HG02884 (cell line): ENCODE measurements at regions not wholly inside any gene's neighbourhood (a gene's known extent, or its start where the extent isn't known, plus 50 kb on each side); places are given as distances from the start of the nearest gene placed in this dataset.
A peak's percentile ranks its signal among the peaks of the same experiment; 100 is the strongest.
"Not testable (repeated sequence)": the region's sequence is repeated elsewhere in the genome, so short reads cannot be mapped to it uniquely, and the experiment has no call there.

ENCODE experiments used
- ATAC-seq: cut with Tn5 transposase; IDR thresholded peaks from one replicate; pipeline ENCODE4 v1.9.1; 2021; ENCODE audit warnings: mild to moderate bottlenecking, moderate library complexity; ENCODE audit not compliant: unreplicated experiment

GRCh38 chr5:1637639-1638481, 114.1 kb upstream of the LPCAT1 start:
- ATAC-seq = no peak

GRCh38 chr5:1636981-1637638, 113.3 kb upstream of the LPCAT1 start:
- no peak for ATAC-seq

DNA sequence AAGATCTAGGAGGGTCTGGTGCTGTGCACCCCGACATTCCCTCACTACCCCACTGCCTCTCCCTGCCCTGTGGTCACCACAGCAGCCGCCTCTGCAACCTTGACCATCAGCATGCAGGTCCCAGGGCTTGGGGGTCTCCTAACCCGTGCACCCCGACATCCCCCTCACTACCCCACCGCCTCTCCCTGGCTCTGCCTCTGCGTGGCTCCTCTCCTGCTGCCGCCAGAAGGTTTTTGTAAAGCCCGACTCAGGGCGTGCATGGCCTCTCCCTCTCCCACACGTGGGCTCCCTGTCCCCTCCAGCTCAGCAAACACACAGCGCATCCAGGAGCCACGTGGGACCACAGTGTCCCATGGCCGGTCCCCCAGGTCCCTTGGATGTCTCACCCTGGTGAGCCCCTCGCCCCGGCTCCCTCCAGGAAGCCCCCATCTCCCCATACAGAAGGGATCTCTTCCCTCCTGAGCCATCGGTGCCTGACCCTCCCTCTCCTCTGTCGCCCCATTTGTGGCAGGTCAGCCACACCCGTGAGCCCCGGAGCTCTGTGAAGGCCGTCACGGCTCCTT, 112.5 kb upstream of the LPCAT1 start:
- ATAC-seq = not testable (repeated sequence)

- ATAC-seq = not testable (repeated sequence)
Observed at GRCh38 chr5:1635477-1635876, 111.7 kb upstream of the LPCAT1 start.

DNA sequence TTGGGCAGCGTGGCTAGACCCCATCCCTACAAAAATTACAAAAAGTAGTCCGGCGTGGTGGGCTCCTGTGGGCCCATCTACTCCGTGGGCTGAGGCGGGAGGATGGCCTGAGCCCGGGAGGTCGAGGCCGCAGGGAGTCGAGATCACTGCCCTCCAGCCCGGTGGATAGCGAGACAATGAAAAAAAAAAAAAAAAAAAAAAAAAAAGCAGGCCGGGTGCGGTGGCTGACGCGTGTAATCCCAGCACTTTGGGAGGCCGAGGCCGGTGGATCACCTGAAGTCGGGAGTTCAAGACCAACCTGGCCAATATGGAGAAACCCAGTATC, 110.5 kb upstream of the LPCAT1 start:
- ATAC-seq = no peak

- ATAC-seq = peak; percentile 94
Observed at GRCh38 chr5:1633605-1634336, 110.0 kb upstream of the LPCAT1 start.

GRCh38 chr5:1631004-1631403, 107.2 kb upstream of the LPCAT1 start:
- ATAC-seq = not testable (repeated sequence)

- ATAC-seq = not testable (repeated sequence)
Observed at GRCh38 chr5:1626397-1626796, 102.6 kb upstream of the LPCAT1 start.

DNA sequence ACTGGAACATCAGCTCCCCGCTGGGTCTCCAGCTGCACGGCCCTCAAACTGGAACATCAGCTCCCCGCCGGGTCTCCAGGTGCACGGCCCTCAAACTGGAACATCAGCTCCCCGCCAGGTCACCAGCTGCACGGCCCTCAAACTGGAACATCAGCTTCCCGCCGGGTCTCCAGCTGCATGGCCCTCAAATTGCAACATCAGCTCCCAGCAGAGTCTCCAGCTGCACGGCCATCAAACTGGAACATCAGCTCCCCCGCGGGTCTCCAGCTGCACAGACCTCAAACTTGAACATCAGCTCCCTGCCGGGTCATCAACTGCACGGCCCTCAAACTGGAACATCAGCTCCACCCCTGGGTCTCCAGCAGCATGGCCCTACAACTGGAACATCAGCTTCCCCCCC, 95.8 kb upstream of the LPCAT1 start:
- not testable (repeated sequence) for ATAC-seq

DNA sequence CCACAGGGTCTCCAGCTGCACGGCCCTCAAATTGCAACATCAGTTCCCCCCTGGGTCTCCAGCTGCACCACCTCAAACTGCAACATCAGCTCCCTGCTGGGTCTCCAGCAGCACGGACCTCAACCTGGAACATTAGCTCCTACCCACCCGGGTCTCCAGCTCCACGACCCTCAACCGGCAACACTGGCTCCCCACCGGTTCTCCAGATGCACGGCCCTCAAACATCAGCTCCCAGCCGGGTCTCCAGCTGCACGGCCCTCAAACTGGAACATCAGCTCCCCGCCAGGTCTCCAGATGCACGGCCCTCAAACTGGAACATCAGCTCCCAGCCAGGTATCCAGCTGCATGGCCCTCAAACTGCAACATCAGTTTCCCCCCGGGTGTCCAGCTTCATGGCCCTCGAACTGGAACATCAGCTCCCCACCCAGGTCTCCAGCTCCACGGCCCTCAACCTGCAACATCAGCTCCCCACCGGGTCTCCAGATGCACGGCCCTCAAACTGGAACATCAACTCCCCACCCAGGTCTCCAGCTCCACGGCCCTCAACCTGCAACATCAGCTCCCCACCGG, 94.6 kb upstream of the LPCAT1 start:
- ATAC-seq = not testable (repeated sequence)

DNA sequence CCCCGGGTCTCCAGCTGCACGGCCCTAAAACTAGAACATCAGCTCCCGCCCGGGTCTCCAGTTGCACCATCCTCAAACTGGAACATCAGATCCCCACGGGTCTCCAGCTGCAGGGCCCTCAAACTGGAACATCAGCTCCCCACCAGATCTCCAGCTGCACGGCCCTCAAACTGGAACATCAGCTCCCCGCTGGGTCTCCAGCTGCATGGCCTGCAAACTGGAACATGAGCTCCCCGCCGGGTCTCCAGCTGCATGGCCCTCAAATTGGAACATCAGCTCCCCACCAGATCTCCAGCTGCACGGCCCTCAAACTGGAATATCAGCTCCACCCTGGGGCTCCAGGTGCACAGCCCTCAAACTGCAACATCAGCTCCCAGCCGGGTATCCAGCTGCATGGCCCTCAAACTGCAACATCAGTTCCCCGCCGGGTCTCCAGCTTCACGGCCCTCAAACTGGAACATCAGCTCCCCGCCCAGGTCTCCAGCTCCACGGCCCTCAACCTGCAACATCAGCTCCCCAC, 93.5 kb upstream of the LPCAT1 start:
- not testable (repeated sequence) for ATAC-seq

- not testable (repeated sequence) for ATAC-seq
Observed at GRCh38 chr5:1613515-1613914, 89.8 kb upstream of the LPCAT1 start.

DNA sequence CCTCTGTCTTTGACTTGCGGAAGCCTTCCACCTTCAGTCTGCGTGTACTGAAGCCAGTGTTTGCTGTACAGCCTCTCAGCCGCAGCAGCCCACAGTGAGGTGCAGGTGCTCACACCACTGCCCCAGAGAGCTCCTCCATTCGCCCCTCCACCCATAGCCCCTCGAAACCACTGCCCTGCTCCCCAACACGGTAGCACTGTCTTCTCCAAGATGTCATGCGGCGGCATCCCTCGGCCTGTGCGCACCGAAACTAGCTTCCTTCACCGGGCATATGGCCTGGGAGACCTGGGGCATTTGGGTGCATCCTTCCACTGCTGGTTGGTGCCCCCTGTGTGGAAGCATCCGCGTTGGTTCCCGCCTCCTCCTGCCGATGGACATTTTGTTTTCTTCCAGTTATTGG, 86.8 kb upstream of the LPCAT1 start:
- not testable (repeated sequence) for ATAC-seq

DNA sequence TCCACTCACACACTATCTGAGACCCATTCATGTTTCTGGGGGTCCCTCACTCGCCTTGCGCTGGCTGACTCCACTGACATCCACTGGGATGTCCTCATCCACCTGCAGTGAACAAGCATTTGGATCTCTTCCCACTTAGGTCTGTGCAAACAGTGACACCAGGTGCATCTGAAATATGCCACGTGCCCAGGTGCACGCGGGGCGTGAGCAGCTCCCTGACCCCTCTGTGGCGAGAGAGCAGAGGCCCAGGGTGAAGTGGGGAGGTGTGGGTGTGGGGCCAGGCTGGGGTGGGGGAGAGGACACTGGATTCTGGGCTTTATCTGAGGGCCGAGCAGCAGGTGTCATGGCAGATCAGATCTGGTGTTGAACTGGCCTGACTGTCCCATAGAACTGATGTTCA, 85.4 kb upstream of the LPCAT1 start:
- not testable (repeated sequence) for ATAC-seq

DNA sequence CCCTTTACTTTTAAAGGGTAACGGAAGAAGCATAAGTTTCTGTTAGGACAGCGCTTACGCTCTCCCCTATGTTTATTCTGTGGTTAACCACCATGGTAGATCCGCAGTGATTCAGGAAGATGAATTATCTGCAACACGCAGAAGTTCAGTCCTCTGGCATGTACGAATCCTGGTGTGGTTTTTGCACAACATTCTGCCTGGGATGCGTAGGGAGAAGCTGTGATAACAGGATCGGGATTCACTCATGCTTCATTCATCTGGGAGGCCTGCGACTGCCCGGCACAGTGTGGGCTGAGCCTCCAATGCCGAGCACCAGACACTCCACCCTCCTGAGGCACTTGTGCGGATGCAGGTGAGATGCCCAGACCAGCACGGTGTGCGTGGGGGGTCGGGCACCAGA, 84.6 kb upstream of the LPCAT1 start:
- not testable (repeated sequence) for ATAC-seq

GRCh38 chr5:1606951-1607350, 83.2 kb upstream of the LPCAT1 start:
- not testable (repeated sequence) for ATAC-seq

GRCh38 chr5:1603916-1604315, 80.2 kb upstream of the LPCAT1 start:
- ATAC-seq = not testable (repeated sequence)

GRCh38 chr5:1601565-1601964, 77.8 kb upstream of the LPCAT1 start:
- not testable (repeated sequence) for ATAC-seq

GRCh38 chr5:1598950-1599737, 75.4 kb upstream of the LPCAT1 start:
- not testable (repeated sequence) for ATAC-seq

DNA sequence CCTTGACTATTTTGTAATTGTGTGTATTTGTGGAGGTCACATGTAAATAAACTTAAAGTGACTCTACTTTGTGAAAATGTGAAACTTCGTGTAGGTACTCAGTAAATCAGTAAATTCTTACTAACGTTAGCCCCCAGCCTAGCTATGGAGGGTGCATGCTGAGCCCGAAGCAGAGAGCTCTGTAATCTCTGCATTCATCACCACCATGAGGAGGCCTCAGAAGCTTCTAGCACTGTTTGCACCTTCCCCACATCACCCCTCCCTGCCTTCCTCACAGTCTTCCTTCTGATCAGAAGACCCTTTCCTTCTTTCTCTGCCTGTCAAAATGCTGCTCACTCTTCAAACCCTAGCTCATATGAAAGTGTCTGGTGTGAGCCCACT, 73.3 kb upstream of the LPCAT1 start:
- not testable (repeated sequence) for ATAC-seq
